ENCODE measurements at regions not wholly inside any gene's neighbourhood (a gene's known extent, or its start where the extent isn't known, plus 50 kb on each side); places are given as distances from the start of the nearest gene placed in this dataset.

DNA sequence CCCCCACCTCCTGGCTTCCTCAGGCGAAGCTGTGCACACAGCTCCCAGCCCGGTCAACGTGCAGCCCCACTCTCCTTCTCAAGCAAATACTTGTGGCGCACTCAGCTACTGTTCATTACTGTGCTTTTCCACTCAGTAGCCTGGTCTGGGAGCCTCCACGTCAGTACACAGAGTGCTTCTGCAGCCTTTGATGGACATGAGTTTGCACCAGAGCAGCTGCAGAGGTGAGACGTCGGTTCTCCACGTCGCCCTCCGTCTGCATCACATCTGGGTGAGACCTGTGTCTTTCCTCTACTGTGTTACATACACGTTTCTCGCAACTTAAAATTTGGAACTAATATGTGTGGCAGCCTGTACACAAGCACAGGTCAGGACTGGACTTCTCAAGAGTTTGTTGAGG lies 334.3 kb downstream of the C16orf95 start:
- TF ChIP-seq CTCF (IDR thresholded peaks at IDR 0.05) (no peak), ZFX (IDR thresholded peaks at IDR 0.05; ENCODE audit: borderline replicate concordance) (no peak)

Data from 22Rv1 (cell line).